ENCODE measurements at regions not wholly inside any gene's neighbourhood (a gene's known extent, or its start where the extent isn't known, plus 50 kb on each side); places are given as distances from the start of the nearest gene placed in this dataset.

GRCh38 chr11:116055064-116055463, 550.8 kb upstream of the CADM1 start:
- intact Hi-C loops (cut with micrococcal nuclease) = no loop called here
- Histone ChIP-seq H4K20me1 (ENCODE audit: insufficient read depth, low read length) (no peaks in the 10 kb centered on the region), H3K9ac (ENCODE audit: insufficient read depth, low read length, poor library complexity, severe bottlenecking) (no peak overlapping the region), H2AFZ (ENCODE audit: insufficient read depth, low read depth, low read length, poor library complexity, severe bottlenecking) (no peak overlapping the region), H3K36me3 (replicated peaks in 1 of 2; ENCODE audit: control insufficient read depth in 1 of 2, insufficient read depth in 2 of 2, low read length in 2 of 2) (no peaks in the 10 kb centered on the region), H3K9me3 (replicated peaks in 1 of 2; ENCODE audit: control insufficient read depth in 1 of 2, insufficient read depth in 1 of 2, low read length in 2 of 2) (no peaks in the 10 kb centered on the region), H3K4me3 (replicated peaks in 1 of 3; ENCODE audit: low read depth in 2 of 3, low read length in 3 of 3) (no peak overlapping the region), H3K79me2 (ENCODE audit: insufficient read depth, low read length) (no peaks in the 10 kb centered on the region), H3K4me1 (ENCODE audit: control insufficient read depth in 1 of 2, insufficient read depth in 2 of 2, low read length in 2 of 2) (no peaks in the 10 kb centered on the region), H3K27ac (ENCODE audit: low read depth in 1 of 2, low read length in 2 of 2) (no peak overlapping the region), H3K4me2 (replicated peaks; ENCODE audit: extremely low read depth, low read length, poor library complexity, severe bottlenecking) (no peak overlapping the region), H3K27me3 (ENCODE audit: control insufficient read depth in 2 of 2, insufficient read depth in 2 of 2, low read length in 2 of 2) (no peaks in the 10 kb centered on the region)
- Mint-ChIP-seq H3K4me3 (no peak overlapping the region), H3K4me1 (no peaks in the 10 kb centered on the region), H3K27me3 (ENCODE audit: low read depth in 3 of 3) (peaks cover 6 to 11% (median 6%) of the 10 kb centered on the region in 3 donors), H3K36me3 (no peaks in the 10 kb centered on the region), H3K9me3 (peaks cover 0 to 2% (median 0%) of the 10 kb centered on the region in 7 donors), H3K27ac (no peak overlapping the region)
- no peak for DNase-seq
- 80% methylated on average over 1 of the region's 2 CpGs for WGBS (ENCODE audit: insufficient coverage)
- TF ChIP-seq, protein P1, sequence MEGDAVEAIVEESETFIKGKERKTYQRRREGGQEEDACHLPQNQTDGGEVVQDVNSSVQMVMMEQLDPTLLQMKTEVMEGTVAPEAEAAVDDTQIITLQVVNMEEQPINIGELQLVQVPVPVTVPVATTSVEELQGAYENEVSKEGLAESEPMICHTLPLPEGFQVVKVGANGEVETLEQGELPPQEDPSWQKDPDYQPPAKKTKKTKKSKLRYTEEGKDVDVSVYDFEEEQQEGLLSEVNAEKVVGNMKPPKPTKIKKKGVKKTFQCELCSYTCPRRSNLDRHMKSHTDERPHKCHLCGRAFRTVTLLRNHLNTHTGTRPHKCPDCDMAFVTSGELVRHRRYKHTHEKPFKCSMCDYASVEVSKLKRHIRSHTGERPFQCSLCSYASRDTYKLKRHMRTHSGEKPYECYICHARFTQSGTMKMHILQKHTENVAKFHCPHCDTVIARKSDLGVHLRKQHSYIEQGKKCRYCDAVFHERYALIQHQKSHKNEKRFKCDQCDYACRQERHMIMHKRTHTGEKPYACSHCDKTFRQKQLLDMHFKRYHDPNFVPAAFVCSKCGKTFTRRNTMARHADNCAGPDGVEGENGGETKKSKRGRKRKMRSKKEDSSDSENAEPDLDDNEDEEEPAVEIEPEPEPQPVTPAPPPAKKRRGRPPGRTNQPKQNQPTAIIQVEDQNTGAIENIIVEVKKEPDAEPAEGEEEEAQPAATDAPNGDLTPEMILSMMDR (IDR thresholded peaks at IDR 0.05) = no peak

GRCh38 chr11:116053548-116053919, 549.3 kb upstream of the CADM1 start:
- Histone ChIP-seq H3K79me2 (ENCODE audit: insufficient read depth, low read length) (no peaks in the 10 kb centered on the region), H3K9ac (ENCODE audit: insufficient read depth, low read length, poor library complexity, severe bottlenecking) (no peak overlapping the region), H3K27me3 (ENCODE audit: control insufficient read depth in 2 of 2, insufficient read depth in 2 of 2, low read length in 2 of 2) (no peaks in the 10 kb centered on the region), H3K27ac (ENCODE audit: low read depth in 1 of 2, low read length in 2 of 2) (no peak overlapping the region), H3K4me3 (replicated peaks in 1 of 3; ENCODE audit: low read depth in 2 of 3, low read length in 3 of 3) (no peak overlapping the region), H2AFZ (ENCODE audit: insufficient read depth, low read depth, low read length, poor library complexity, severe bottlenecking) (no peak overlapping the region), H3K36me3 (replicated peaks in 1 of 2; ENCODE audit: control insufficient read depth in 1 of 2, insufficient read depth in 2 of 2, low read length in 2 of 2) (no peaks in the 10 kb centered on the region), H3K4me2 (replicated peaks; ENCODE audit: extremely low read depth, low read length, poor library complexity, severe bottlenecking) (no peak overlapping the region), H3K9me3 (replicated peaks in 1 of 2; ENCODE audit: control insufficient read depth in 1 of 2, insufficient read depth in 1 of 2, low read length in 2 of 2) (no peaks in the 10 kb centered on the region), H3K4me1 (ENCODE audit: control insufficient read depth in 1 of 2, insufficient read depth in 2 of 2, low read length in 2 of 2) (no peaks in the 10 kb centered on the region), H4K20me1 (ENCODE audit: insufficient read depth, low read length) (no peaks in the 10 kb centered on the region)
- Mint-ChIP-seq H3K4me1 (no peaks in the 10 kb centered on the region), H3K27ac (no peak overlapping the region), H3K36me3 (no peaks in the 10 kb centered on the region), H3K27me3 (ENCODE audit: low read depth in 3 of 3) (peaks cover 10 to 15% (median 10%) of the 10 kb centered on the region in 3 donors), H3K4me3 (no peak overlapping the region), H3K9me3 (peaks cover 0 to 2% (median 0%) of the 10 kb centered on the region in 7 donors)
- 63% methylated on average over 6 of the region's 6 CpGs for WGBS (ENCODE audit: insufficient coverage)
- TF ChIP-seq, protein P1 (IDR thresholded peaks at IDR 0.05) = no peak
- no peak for DNase-seq
- intact Hi-C loops (cut with micrococcal nuclease) = no loop called here

All from CD14-positive monocyte (primary cell).